Activated CD4-positive, CD25-positive, alpha-beta regulatory T cell treated with anti-CD3 and anti-CD28 coated beads, Interleukin-2, amount 50 U/mL, for 72 hours (primary cell): ENCODE measurements at regions not wholly inside any gene's neighbourhood (a gene's known extent, or its start where the extent isn't known, plus 50 kb on each side); places are given as distances from the start of the nearest gene placed in this dataset.
"Not testable (repeated sequence)": the region's sequence is repeated elsewhere in the genome, so short reads cannot be mapped to it uniquely, and the experiment has no call there.

Experiments
- DNase-seq: peaks from one replicate; pipeline ENCODE4 v3.0.0; 2021

GRCh38 chr11:29224739-29225384, 792.0 kb downstream of the KCNA4 start:
- DNase-seq = no peak

- not testable (repeated sequence) for DNase-seq
These were observed 797.3 kb downstream of the KCNA4 start for GRCh38 chr11:29219531-29219930.

- DNase-seq = no peak
These were observed 798.9 kb downstream of the KCNA4 start for GRCh38 chr11:29217901-29218300.

GRCh38 chr11:29214833-29215232, 802.0 kb downstream of the KCNA4 start:
- no peak for DNase-seq

- DNase-seq = no peak
These were observed 805.6 kb downstream of the KCNA4 start for GRCh38 chr11:29211202-29211601.

GRCh38 chr11:29210426-29210825, 806.4 kb downstream of the KCNA4 start:
- DNase-seq = no peak

GRCh38 chr11:29208117-29208516, 808.7 kb downstream of the KCNA4 start:
- DNase-seq = no peak

GRCh38 chr11:29200791-29201562, 815.9 kb downstream of the KCNA4 start:
- DNase-seq = no peak

- DNase-seq = no peak
These were observed 826.5 kb downstream of the KCNA4 start for GRCh38 chr11:29190313-29190712.

GRCh38 chr11:29187215-29187614, 829.6 kb downstream of the KCNA4 start:
- no peak for DNase-seq

GRCh38 chr11:29184939-29185890, 831.6 kb downstream of the KCNA4 start:
- no peak for DNase-seq

GRCh38 chr11:29183301-29183700, 833.5 kb downstream of the KCNA4 start:
- DNase-seq = no peak

- no peak for DNase-seq
These were observed 843.2 kb downstream of the KCNA4 start for GRCh38 chr11:29173660-29174062.

GRCh38 chr11:29171360-29171950, 845.4 kb downstream of the KCNA4 start:
- no peak for DNase-seq

- no peak for DNase-seq
These were observed 850.5 kb downstream of the KCNA4 start for GRCh38 chr11:29166306-29166705.

GRCh38 chr11:29163231-29163630, 853.6 kb downstream of the KCNA4 start:
- DNase-seq = no peak

GRCh38 chr11:29162491-29162890, 854.3 kb downstream of the KCNA4 start:
- no peak for DNase-seq

GRCh38 chr11:29161191-29161590, 855.6 kb downstream of the KCNA4 start:
- DNase-seq = no peak

GRCh38 chr11:29159552-29160465, 857.0 kb downstream of the KCNA4 start:
- DNase-seq = no peak

- DNase-seq = no peak
These were observed 863.8 kb downstream of the KCNA4 start for GRCh38 chr11:29153078-29153477.

- DNase-seq = not testable (repeated sequence)
These were observed 874.3 kb downstream of the KCNA4 start for GRCh38 chr11:29142573-29142972.

- DNase-seq = no peak
These were observed 881.3 kb downstream of the KCNA4 start for GRCh38 chr11:29135504-29135903.
